ENCODE measurements at regions not wholly inside any gene's neighbourhood (a gene's known extent, or its start where the extent isn't known, plus 50 kb on each side); places are given as distances from the start of the nearest gene placed in this dataset.

GRCh38 chr10:111954386-111954785, 229.2 kb downstream of the GPAM start:
- Histone ChIP-seq H3K9me3 (ENCODE audit: insufficient read depth in 2 of 2, low read depth in 1 of 2, low read length in 1 of 2) (peaks cover 9 to 13% of the 10 kb centered on the region in 2 experiments; a peak in 3 of 4 replicates), H3K23ac (ENCODE audit: insufficient read length) (no peak overlapping the region), H2AFZ (ENCODE audit: low read length) (no peak overlapping the region), H3K18ac (ENCODE audit: extremely low read depth, low read length) (no peak overlapping the region), H2BK120ac (replicated peaks; ENCODE audit: low read depth, low read length) (no peak overlapping the region), H4K91ac (replicated peaks; ENCODE audit: insufficient read length, low read length) (no peak overlapping the region), H2AK5ac (ENCODE audit: low read depth, low read length) (no peak overlapping the region), H2BK20ac (ENCODE audit: low read length) (no peak overlapping the region), H2BK15ac (ENCODE audit: low read length) (no peak overlapping the region), H2BK5ac (ENCODE audit: low read depth, low read length) (no peak overlapping the region), H3K4me1 (replicated peaks in 1 of 4; ENCODE audit: control insufficient read depth in 3 of 4, insufficient read depth in 4 of 4, low read length in 3 of 4) (no peaks in the 10 kb centered on the region), H3K9ac (replicated peaks in 1 of 4; ENCODE audit: extremely low read depth in 1 of 4, low read depth in 3 of 4, low read length in 3 of 4) (no peak overlapping the region), H4K8ac (ENCODE audit: extremely low read depth, insufficient read depth, low read length) (no peak overlapping the region), H3K79me2 (ENCODE audit: control insufficient read depth in 1 of 2, insufficient read depth in 2 of 2, low read length in 2 of 2) (no peaks in the 10 kb centered on the region), H3K27ac (ENCODE audit: low read depth, low read length) (no peak overlapping the region), H3K4me2 (ENCODE audit: insufficient read depth in 1 of 2, low read depth in 2 of 2, low read length in 2 of 2) (no peak overlapping the region), H3K79me1 (ENCODE audit: low read depth, low read length) (no peaks in the 10 kb centered on the region), H3K36me3 (ENCODE audit: control insufficient read depth in 2 of 4, insufficient read depth in 4 of 4, low read length in 3 of 4) (no peaks in the 10 kb centered on the region), H3K27me3 (replicated peaks in 1 of 4; ENCODE audit: control insufficient read depth in 3 of 4, extremely low read depth in 1 of 4, insufficient read depth in 3 of 4, low read length in 3 of 4) (no peaks in the 10 kb centered on the region), H2BK12ac (ENCODE audit: low read depth, low read length) (no peak overlapping the region), H3K23me2 (ENCODE audit: low read depth, low read length) (no peaks in the 10 kb centered on the region), H3K56ac (replicated peaks; ENCODE audit: insufficient read length, low read depth, low read length) (no peak overlapping the region), H3K14ac (ENCODE audit: insufficient read length) (no peak overlapping the region), H4K5ac (ENCODE audit: insufficient read length, low read depth, low read length) (no peak overlapping the region), H3K4ac (replicated peaks; ENCODE audit: insufficient read length, low read depth, low read length) (no peak overlapping the region), H4K20me1 (replicated peaks in 1 of 2; ENCODE audit: control insufficient read depth in 1 of 2, insufficient read depth in 2 of 2, low read length in 2 of 2) (no peaks in the 10 kb centered on the region), H3K4me3 (ENCODE audit: extremely low read depth in 1 of 4, insufficient read depth in 2 of 4, low read depth in 3 of 4, low read length in 4 of 4) (no peak overlapping the region)
- FAIRE-seq (no peak), DNase-seq (ENCODE audit: low read depth in 1 of 2, low spot score in 2 of 2) (no peak)
- ChIA-PET CTCF (ENCODE audit: partially characterized antibody) (interaction anchor here (0.7 kb wide), 1 partner anchor 227 kb away, joined by 3 read pairs; no protein-coding TSS in a partner anchor), POLR2A (ENCODE audit: partially characterized antibody) (interaction anchor here (1.3 kb wide), 1 partner anchor 9 kb away, joined by 3 read pairs; no protein-coding TSS in a partner anchor)
- 89% methylated on average over 4 of the region's 4 CpGs; no CpG with 5 or more reads in 1 of the 2 experiments for WGBS, 2 experiments (ENCODE audit: extremely low coverage in 1 of 2, insufficient coverage in 1 of 2, insufficient read length in 1 of 2, insufficient replicate concordance in 2 of 2, low coverage in 1 of 2, low lambda C conversion rate in 2 of 2, missing lambda C conversion rate in 1 of 2)
- no peak for TF ChIP-seq ATF2 (IDR thresholded peaks at IDR 0.05; ENCODE audit: low read length)
- no peak for TF ChIP-seq ATF3 (IDR thresholded peaks at IDR 0.05; ENCODE audit: insufficient read depth, low read depth, low read length)

All from H1 (cell line).